Thoracic aorta (tissue), 2 donors: ENCODE measurements at regions not wholly inside any gene's neighbourhood (a gene's known extent, or its start where the extent isn't known, plus 50 kb on each side); places are given as distances from the start of the nearest gene placed in this dataset.

Source experiments
- ATAC-seq: fragments of 150-250 bp; one replicate; pipeline ENCODE4 v1.8.0; 2017; ENCODE audit warnings: low read depth; ENCODE audit not compliant: insufficient number of reproducible peaks, low FRiP score
- DNase-seq: peaks from one replicate; pipeline ENCODE4 v3.0.0-alpha.2; 2020; ENCODE audit warnings: low spot score
- H3K27ac ChIP-seq, 2 donors: fragments of 200-600 bp; sonication (generic); 1 replicate in 1 of 2; 2 replicates in 1 of 2; pipeline ENCODE4 v1.5.1; 2016; ENCODE audit warnings: mild to moderate bottlenecking in 2 of 2, moderate library complexity in 2 of 2
- H3K27me3 ChIP-seq: fragments of 200-600 bp; sonication (generic); replicated peaks from 2 replicates; pipeline ENCODE4 v1.6.0; 2016; ENCODE audit warnings: mild to moderate bottlenecking; ENCODE audit not compliant: insufficient read depth
- H3K36me3 ChIP-seq: fragments of 200-600 bp; sonication (generic); one replicate; pipeline ENCODE4 v1.5.1; 2016
- H3K4me1 ChIP-seq, 2 donors: fragments of 200-600 bp; sonication (generic); 1 replicate in 1 of 2; 2 replicates in 1 of 2; pipeline versions ENCODE4 v1.5.1 to v1.6.0; 2016; ENCODE audit warnings: low read depth in 2 of 2, mild to moderate bottlenecking in 1 of 2; ENCODE audit not compliant: control insufficient read depth in 1 of 2
- H3K4me3 ChIP-seq: fragments of 200-600 bp; sonication (generic); 2 replicates; pipeline ENCODE4 v1.5.1; 2016; ENCODE audit warnings: mild to moderate bottlenecking
- H3K9me3 ChIP-seq: fragments of 200-600 bp; sonication (generic); 2 replicates; pipeline ENCODE4 v1.5.1; 2016
- CTCF ChIP-seq: fragments of 200-600 bp; sonication (generic); IDR thresholded peaks from one replicate; pipeline ENCODE4 v1.5.1; 2019; ENCODE audit warnings: antibody characterized with exemption

DNA sequence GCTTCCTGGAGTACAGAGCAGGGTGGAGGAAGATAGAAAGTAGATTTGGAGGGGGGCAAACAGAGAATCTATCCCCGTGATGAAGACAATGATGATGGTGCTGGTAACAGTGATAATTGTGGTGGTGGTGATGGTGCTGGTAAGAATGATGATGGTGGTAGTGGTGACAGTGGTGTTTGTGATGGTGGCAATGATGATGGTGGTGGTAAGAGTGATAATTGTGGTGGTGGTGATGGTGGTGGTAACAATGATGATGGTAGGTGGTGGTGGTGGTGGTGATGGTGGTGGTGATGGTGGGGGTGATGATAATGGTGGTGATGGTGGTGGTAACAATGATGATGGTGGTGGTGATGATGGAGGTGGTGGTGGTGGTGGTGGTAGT lies 169.8 kb downstream of the TSHZ3 start:
- DNase-seq: no peak
- Histone ChIP-seq H3K4me3 (no peak overlapping the region), H3K27ac (no peak overlapping the region), H3K27me3 (no peaks in the 10 kb centered on the region), H3K36me3 (no peaks in the 10 kb centered on the region), H3K9me3 (no peaks in the 10 kb centered on the region), H3K4me1 (no peaks in the 10 kb centered on the region)
- ATAC-seq: no peak
- no peak for TF ChIP-seq CTCF

DNA sequence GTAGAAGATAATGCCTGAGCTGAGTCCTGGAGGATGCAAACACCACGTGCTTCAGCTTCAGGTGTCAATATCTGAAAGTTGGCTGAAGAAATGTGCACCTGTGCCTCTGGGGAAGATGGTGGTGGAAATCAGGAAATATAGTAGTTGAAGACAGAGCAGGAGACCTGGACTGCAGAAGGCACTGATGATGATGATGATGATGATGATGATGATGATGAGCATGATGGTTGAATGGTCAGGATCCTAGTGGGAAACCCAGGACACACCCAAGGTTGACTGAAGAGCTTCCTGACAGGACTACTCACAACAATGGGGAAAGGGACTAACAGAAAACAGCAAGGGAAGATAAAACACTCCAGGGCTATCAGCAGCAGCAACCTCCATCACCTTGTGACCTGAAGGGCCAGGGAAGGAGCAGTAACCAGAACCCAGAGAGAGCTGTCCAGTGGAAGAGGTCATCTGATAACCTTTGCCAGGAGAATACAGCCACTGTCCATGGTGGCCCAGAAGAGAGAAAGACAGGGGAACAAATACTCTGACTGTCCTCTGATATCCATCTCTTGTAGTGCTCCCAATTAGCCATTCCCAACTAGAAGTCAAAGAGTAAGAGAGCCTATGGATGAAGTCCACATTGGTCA lies 170.3 kb downstream of the TSHZ3 start:
- no peak overlapping the region for H3K4me3 ChIP-seq
- DNase-seq (no peak), ATAC-seq (no peak)
- no peaks in the 10 kb centered on the region for H3K4me1 ChIP-seq
- H3K36me3 ChIP-seq: no peaks in the 10 kb centered on the region
- H3K9me3 ChIP-seq: no peaks in the 10 kb centered on the region
- H3K27me3 ChIP-seq: no peaks in the 10 kb centered on the region
- TF ChIP-seq CTCF: no peak
- H3K27ac ChIP-seq: no peak overlapping the region

DNA sequence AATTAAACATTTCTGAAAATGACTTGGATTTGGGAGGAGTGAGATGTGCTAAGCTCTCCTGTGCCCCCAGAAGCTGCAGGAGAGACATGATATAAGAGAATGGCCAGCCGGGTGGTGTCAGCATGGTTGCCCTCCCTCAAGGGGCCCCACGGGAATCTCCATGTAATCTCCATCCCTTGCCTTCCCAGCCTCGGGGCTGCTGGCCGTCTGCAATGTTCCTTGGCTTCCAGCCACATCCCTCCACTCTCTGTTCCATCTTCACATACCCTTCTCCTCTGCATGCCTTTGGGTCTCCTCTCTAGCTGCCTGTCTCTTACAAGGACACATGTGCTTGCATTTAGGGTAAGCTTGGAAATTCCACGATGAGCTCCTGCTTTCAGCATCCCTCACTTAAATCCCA lies 172.0 kb downstream of the TSHZ3 start:
- Histone ChIP-seq H3K4me3 (no peak overlapping the region), H3K27me3 (no peaks in the 10 kb centered on the region), H3K27ac (no peak overlapping the region), H3K4me1 (no peaks in the 10 kb centered on the region), H3K36me3 (no peaks in the 10 kb centered on the region), H3K9me3 (no peaks in the 10 kb centered on the region)
- TF ChIP-seq CTCF: no peak
- DNase-seq (no peak), ATAC-seq (no peak)

GRCh38 chr19:31175564-31176348 lies 173.5 kb downstream of the TSHZ3 start:
- DNase-seq (no peak), ATAC-seq (no peak)
- no peak overlapping the region for H3K27ac ChIP-seq
- H3K4me1 ChIP-seq: no peaks in the 10 kb centered on the region
- TF ChIP-seq CTCF: no peak
- no peaks in the 10 kb centered on the region for H3K9me3 ChIP-seq
- no peaks in the 10 kb centered on the region for H3K27me3 ChIP-seq
- H3K36me3 ChIP-seq: no peaks in the 10 kb centered on the region
- H3K4me3 ChIP-seq: no peak overlapping the region

DNA sequence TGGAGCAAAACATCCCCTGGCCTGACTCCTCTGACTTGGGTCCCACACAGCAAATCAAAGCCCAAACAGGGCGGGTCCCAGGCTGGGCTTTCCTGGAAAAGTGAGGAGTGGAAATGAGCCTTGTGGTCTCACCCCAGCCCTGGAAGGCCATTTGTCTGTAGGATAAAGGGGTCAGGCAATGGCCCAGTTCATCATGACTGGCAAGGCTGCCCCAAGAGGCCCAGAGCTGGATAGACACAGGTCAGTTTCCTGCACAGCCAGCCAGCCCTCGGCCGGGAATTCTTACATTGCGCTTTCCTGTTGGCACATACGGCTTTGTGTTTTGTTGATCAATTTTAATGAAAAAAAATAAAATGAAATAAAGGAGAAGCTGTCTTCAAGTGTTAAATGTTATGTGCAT lies 174.3 kb downstream of the TSHZ3 start:
- ATAC-seq (no peak), DNase-seq (no peak)
- H3K4me1 ChIP-seq: no peaks in the 10 kb centered on the region
- H3K27me3 ChIP-seq: no peaks in the 10 kb centered on the region
- H3K27ac ChIP-seq: no peak overlapping the region
- TF ChIP-seq CTCF: no peak
- H3K4me3 ChIP-seq: no peak overlapping the region
- H3K36me3 ChIP-seq: no peaks in the 10 kb centered on the region
- no peaks in the 10 kb centered on the region for H3K9me3 ChIP-seq
